ENCODE measurements at regions not wholly inside any gene's neighbourhood (a gene's known extent, or its start where the extent isn't known, plus 50 kb on each side); places are given as distances from the start of the nearest gene placed in this dataset.

GRCh38 chr2:217505303-217505702 is 497.5 kb downstream of the TNS1 start:
- no CpG with 5 or more reads among the region's 1 CpG for WGBS (ENCODE audit: extremely low coverage, insufficient coverage, low lambda C conversion rate)
- no peak overlapping the region for H2BK15ac ChIP-seq (replicated peaks; ENCODE audit: low read depth)

GRCh38 chr2:217501887-217502286 is 500.9 kb downstream of the TNS1 start:
- Histone ChIP-seq H3K18ac (ENCODE audit: low read length) (no peak overlapping the region), H2BK15ac (replicated peaks; ENCODE audit: low read depth) (no peak overlapping the region), H3K79me2 (ENCODE audit: control insufficient read depth, insufficient read depth, low read length) (no peaks in the 10 kb centered on the region), H4K5ac (ENCODE audit: low read length) (no peak overlapping the region), H3K9ac (ENCODE audit: low read length) (no peak overlapping the region), H3K4me3 (ENCODE audit: low read length) (no peak overlapping the region), H3K36me3 (ENCODE audit: control insufficient read depth, insufficient read depth, low read length) (no peaks in the 10 kb centered on the region), H2AK5ac (ENCODE audit: low read length) (no peak overlapping the region), H4K8ac (ENCODE audit: low read depth, low read length) (no peak overlapping the region), H3K27ac (ENCODE audit: low read depth, low read length) (no peak overlapping the region), H2BK5ac (ENCODE audit: low read length) (no peak overlapping the region), H3K4ac (ENCODE audit: low read depth, low read length) (no peak overlapping the region), H3K79me1 (ENCODE audit: low read length) (no peaks in the 10 kb centered on the region), H3K23ac (ENCODE audit: low read length) (no peak overlapping the region), H3K4me2 (ENCODE audit: low read length) (no peak overlapping the region), H3K4me1 (ENCODE audit: control insufficient read depth, low read depth, low read length) (no peaks in the 10 kb centered on the region), H3K56ac (ENCODE audit: low read length) (no peak overlapping the region), H2BK120ac (ENCODE audit: low read depth, low read length) (no peak overlapping the region), H3K27me3 (ENCODE audit: insufficient read depth, low read length, poor library complexity) (no peaks in the 10 kb centered on the region)
- no CpG with 5 or more reads among the region's 2 CpGs for WGBS (ENCODE audit: extremely low coverage, insufficient coverage, low lambda C conversion rate)
- DNase-seq = no peak

More at GRCh38 chr2:217505303-217505702, 497.5 kb downstream of the TNS1 start:
- Histone ChIP-seq H3K27me3 (ENCODE audit: insufficient read depth, low read length, poor library complexity) (no peaks in the 10 kb centered on the region), H3K4me3 (ENCODE audit: low read length) (no peak overlapping the region), H3K4me1 (ENCODE audit: control insufficient read depth, low read depth, low read length) (no peaks in the 10 kb centered on the region), H3K4me2 (ENCODE audit: low read length) (no peak overlapping the region), H3K36me3 (ENCODE audit: control insufficient read depth, insufficient read depth, low read length) (no peaks in the 10 kb centered on the region), H3K56ac (ENCODE audit: low read length) (no peak overlapping the region), H3K79me1 (ENCODE audit: low read length) (no peaks in the 10 kb centered on the region), H3K18ac (ENCODE audit: low read length) (no peak overlapping the region), H2BK120ac (ENCODE audit: low read depth, low read length) (no peak overlapping the region), H2BK5ac (ENCODE audit: low read length) (no peak overlapping the region), H3K9ac (ENCODE audit: low read length) (no peak overlapping the region), H3K79me2 (ENCODE audit: control insufficient read depth, insufficient read depth, low read length) (no peaks in the 10 kb centered on the region), H3K27ac (ENCODE audit: low read depth, low read length) (peak overlapping the region; percentile 36), H4K5ac (ENCODE audit: low read length) (no peak overlapping the region), H2AK5ac (ENCODE audit: low read length) (no peak overlapping the region), H3K23ac (ENCODE audit: low read length) (no peak overlapping the region), H3K4ac (ENCODE audit: low read depth, low read length) (no peak overlapping the region), H4K8ac (ENCODE audit: low read depth, low read length) (no peak overlapping the region)
- DNase-seq = no peak

GRCh38 chr2:217497843-217498377 is 504.9 kb downstream of the TNS1 start:
- H3K27me3 ChIP-seq (ENCODE audit: insufficient read depth, low read length, poor library complexity) = no peaks in the 10 kb centered on the region
- H3K79me1 ChIP-seq (ENCODE audit: low read length) = no peaks in the 10 kb centered on the region
- H3K27ac ChIP-seq (ENCODE audit: low read depth, low read length) = no peak overlapping the region
- no CpG with 5 or more reads among the region's 3 CpGs for WGBS (ENCODE audit: extremely low coverage, insufficient coverage, low lambda C conversion rate)
- H3K56ac ChIP-seq (ENCODE audit: low read length) = no peak overlapping the region
- no peak overlapping the region for H3K9ac ChIP-seq (ENCODE audit: low read length)
- H3K36me3 ChIP-seq (ENCODE audit: control insufficient read depth, insufficient read depth, low read length) = no peaks in the 10 kb centered on the region
- no peaks in the 10 kb centered on the region for H3K4me1 ChIP-seq (ENCODE audit: control insufficient read depth, low read depth, low read length)
- H3K18ac ChIP-seq (ENCODE audit: low read length) = no peak overlapping the region
- no peak overlapping the region for H3K23ac ChIP-seq (ENCODE audit: low read length)
- no peak overlapping the region for H3K4ac ChIP-seq (ENCODE audit: low read depth, low read length)
- H2BK15ac ChIP-seq (replicated peaks; ENCODE audit: low read depth) = no peak overlapping the region
- H2BK5ac ChIP-seq (ENCODE audit: low read length) = no peak overlapping the region
- DNase-seq = no peak
- no peak overlapping the region for H3K4me3 ChIP-seq (ENCODE audit: low read length)
- no peaks in the 10 kb centered on the region for H3K79me2 ChIP-seq (ENCODE audit: control insufficient read depth, insufficient read depth, low read length)
- H4K5ac ChIP-seq (ENCODE audit: low read length) = no peak overlapping the region
- H4K8ac ChIP-seq (ENCODE audit: low read depth, low read length) = no peak overlapping the region
- no peak overlapping the region for H2BK120ac ChIP-seq (ENCODE audit: low read depth, low read length)
- no peak overlapping the region for H2AK5ac ChIP-seq (ENCODE audit: low read length)
- H3K4me2 ChIP-seq (ENCODE audit: low read length) = no peak overlapping the region

GRCh38 chr2:217494557-217494956 is 508.2 kb downstream of the TNS1 start:
- Histone ChIP-seq H3K4me3 (ENCODE audit: low read length) (no peak overlapping the region), H2BK120ac (ENCODE audit: low read depth, low read length) (no peak overlapping the region), H3K56ac (ENCODE audit: low read length) (no peak overlapping the region), H2AK5ac (ENCODE audit: low read length) (no peak overlapping the region), H3K36me3 (ENCODE audit: control insufficient read depth, insufficient read depth, low read length) (no peaks in the 10 kb centered on the region), H3K27ac (ENCODE audit: low read depth, low read length) (no peak overlapping the region), H3K27me3 (ENCODE audit: insufficient read depth, low read length, poor library complexity) (no peaks in the 10 kb centered on the region), H4K5ac (ENCODE audit: low read length) (no peak overlapping the region), H2BK15ac (replicated peaks; ENCODE audit: low read depth) (no peak overlapping the region), H3K4ac (ENCODE audit: low read depth, low read length) (no peak overlapping the region), H2BK5ac (ENCODE audit: low read length) (no peak overlapping the region), H3K79me2 (ENCODE audit: control insufficient read depth, insufficient read depth, low read length) (no peaks in the 10 kb centered on the region), H4K8ac (ENCODE audit: low read depth, low read length) (no peak overlapping the region), H3K79me1 (ENCODE audit: low read length) (no peaks in the 10 kb centered on the region), H3K18ac (ENCODE audit: low read length) (no peak overlapping the region), H3K4me1 (ENCODE audit: control insufficient read depth, low read depth, low read length) (no peaks in the 10 kb centered on the region), H3K9ac (ENCODE audit: low read length) (no peak overlapping the region), H3K23ac (ENCODE audit: low read length) (no peak overlapping the region), H3K4me2 (ENCODE audit: low read length) (no peak overlapping the region)
- WGBS (ENCODE audit: extremely low coverage, insufficient coverage, low lambda C conversion rate) = no CpG with 5 or more reads among the region's 4 CpGs
- DNase-seq = no peak

GRCh38 chr2:217491271-217491670 is 511.5 kb downstream of the TNS1 start:
- Histone ChIP-seq H3K23ac (ENCODE audit: low read length) (no peak overlapping the region), H2BK120ac (ENCODE audit: low read depth, low read length) (no peak overlapping the region), H3K4me1 (ENCODE audit: control insufficient read depth, low read depth, low read length) (no peaks in the 10 kb centered on the region), H3K27me3 (ENCODE audit: insufficient read depth, low read length, poor library complexity) (no peaks in the 10 kb centered on the region), H3K79me2 (ENCODE audit: control insufficient read depth, insufficient read depth, low read length) (no peaks in the 10 kb centered on the region), H2BK5ac (ENCODE audit: low read length) (no peak overlapping the region), H2BK15ac (replicated peaks; ENCODE audit: low read depth) (no peak overlapping the region), H4K8ac (ENCODE audit: low read depth, low read length) (no peak overlapping the region), H3K79me1 (ENCODE audit: low read length) (no peaks in the 10 kb centered on the region), H3K4me2 (ENCODE audit: low read length) (no peak overlapping the region), H2AK5ac (ENCODE audit: low read length) (no peak overlapping the region), H3K4ac (ENCODE audit: low read depth, low read length) (no peak overlapping the region), H4K5ac (ENCODE audit: low read length) (no peak overlapping the region), H3K9ac (ENCODE audit: low read length) (no peak overlapping the region), H3K56ac (ENCODE audit: low read length) (no peak overlapping the region), H3K4me3 (ENCODE audit: low read length) (no peak overlapping the region), H3K18ac (ENCODE audit: low read length) (no peak overlapping the region), H3K27ac (ENCODE audit: low read depth, low read length) (no peak overlapping the region), H3K36me3 (ENCODE audit: control insufficient read depth, insufficient read depth, low read length) (no peaks in the 10 kb centered on the region)
- no peak for DNase-seq
- no CpG with 5 or more reads among the region's 2 CpGs for WGBS (ENCODE audit: extremely low coverage, insufficient coverage, low lambda C conversion rate)
